Lung (tissue), 11 donors: ENCODE measurements at regions not wholly inside any gene's neighbourhood (a gene's known extent, or its start where the extent isn't known, plus 50 kb on each side); places are given as distances from the start of the nearest gene placed in this dataset.

Experiments used
- ATAC-seq: fragments of 200-7000 bp; cut with Tn5 transposase; one replicate; pipeline ENCODE4 v1.9.1; 2020; ENCODE audit warnings: moderate number of reproducible peaks; ENCODE audit not compliant: insufficient read depth, low FRiP score
- DNase-seq, 3 donors: peaks; one replicate each; pipeline ENCODE4 v3.0.0-alpha.2; 2013 to 2017
- H3K27ac ChIP-seq, 2 donors: one replicate each; pipeline ENCODE4 v1.5.1; 2013; ENCODE audit warnings: mild to moderate bottlenecking in 2 of 2, moderate library complexity in 2 of 2, control low read depth in 1 of 2, inconsistent platforms in 1 of 2, low read depth in 1 of 2, low read length in 1 of 2
- H3K27me3 ChIP-seq, 3 donors: one replicate each; pipeline ENCODE4 v1.5.1; 2013; ENCODE audit warnings: low read length in 2 of 3; ENCODE audit not compliant: control insufficient read depth in 3 of 3, insufficient read depth in 3 of 3
- H3K36me3 ChIP-seq, 4 donors: one replicate each; pipeline ENCODE4 v1.5.1; 2013; ENCODE audit warnings: low read length in 4 of 4, mild to moderate bottlenecking in 1 of 4, moderate library complexity in 1 of 4; ENCODE audit not compliant: control insufficient read depth in 4 of 4, insufficient read depth in 4 of 4
- H3K4me1 ChIP-seq, 5 donors: one replicate each; pipeline ENCODE4 v1.5.1; 2013; ENCODE audit warnings: low read length in 5 of 5, mild to moderate bottlenecking in 2 of 5, moderate library complexity in 1 of 5; ENCODE audit not compliant: control insufficient read depth in 5 of 5, insufficient read depth in 5 of 5
- H3K4me3 ChIP-seq: one replicate; pipeline ENCODE4 v1.5.1; 2013; ENCODE audit warnings: mild to moderate bottlenecking, control low read depth, moderate library complexity
- H3K9ac ChIP-seq, 2 donors: one replicate each; pipeline ENCODE4 v1.5.1; 2013; ENCODE audit warnings: low read length in 2 of 2, control low read depth in 1 of 2; ENCODE audit not compliant: insufficient read depth in 1 of 2
- H3K9me3 ChIP-seq, 4 donors: one replicate each; pipeline ENCODE4 v1.5.1; 2013; ENCODE audit warnings: low read length in 3 of 4, mild to moderate bottlenecking in 1 of 4, moderate library complexity in 1 of 4; ENCODE audit not compliant: control insufficient read depth in 4 of 4, insufficient read depth in 3 of 4
- CTCF ChIP-seq: IDR thresholded peaks from 2 replicates; pipeline ENCODE4 v1.5.1; 2012; ENCODE audit warnings: mild to moderate bottlenecking; ENCODE audit errors: control extremely low read depth, extremely low read depth
- WGBS, 2 donors: extraction: QIAGEN DNeasy Blood & Tissue Kit; methylation state at CpG; one replicate each; pipeline ENCODE4 v1.1.7; 2013; 5-methylcytosine and 5-hydroxymethylcytosine counted together
- donor health status: control.
- donor health status: control.
- donor health status: Bipolar disorder and iron deficiency.
- donor health status: healthy.
- donor health status: DM: yes; HTN: yes; CAD: no.

- no peak overlapping the region for H3K4me3 ChIP-seq
- no peaks in the 10 kb centered on the region for H3K36me3 ChIP-seq
- H3K4me1 ChIP-seq: peaks cover 0 to 8% (median 4%) of the 10 kb centered on the region in 5 donors
- no peak for DNase-seq
- WGBS, 2 donors: 62 to 93% methylated on average over 6 of the region's 6 CpGs
- H3K27ac ChIP-seq: no peak overlapping the region
- no peak for TF ChIP-seq CTCF
- peaks cover 0 to 27% (median 22%) of the 10 kb centered on the region in 3 donors for H3K27me3 ChIP-seq
- no peak for ATAC-seq
- no peaks in the 10 kb centered on the region for H3K9me3 ChIP-seq
- H3K9ac ChIP-seq: no peak overlapping the region
Measured at GRCh38 chr6:166860392-166860791, 96.0 kb downstream of the RNASET2 start.

GRCh38 chr6:166855416-166855815, 100.9 kb downstream of the RNASET2 start:
- no peak for ATAC-seq
- TF ChIP-seq CTCF: no peak
- Histone ChIP-seq H3K27ac (no peak overlapping the region), H3K4me1 (no peaks in the 10 kb centered on the region), H3K27me3 (peaks cover 0 to 3% (median 0%) of the 10 kb centered on the region in 3 donors), H3K9me3 (no peaks in the 10 kb centered on the region), H3K4me3 (no peak overlapping the region), H3K36me3 (no peaks in the 10 kb centered on the region), H3K9ac (no peak overlapping the region)
- DNase-seq: no peak
- 73 to 88% methylated on average over 1 of the region's 1 CpG for WGBS, 2 donors

GRCh38 chr6:166853371-166854325, 102.7 kb downstream of the RNASET2 start:
- Histone ChIP-seq H3K9ac (no peak overlapping the region), H3K4me3 (no peak overlapping the region), H3K4me1 (no peaks in the 10 kb centered on the region), H3K9me3 (peaks cover 0 to 3% (median 0%) of the 10 kb centered on the region in 4 donors), H3K27me3 (no peaks in the 10 kb centered on the region), H3K36me3 (no peaks in the 10 kb centered on the region), H3K27ac (no peak overlapping the region)
- DNase-seq (no peak), ATAC-seq (no peak)
- no peak for TF ChIP-seq CTCF
- WGBS, 2 donors: 90 to 94% methylated on average over 29 of the region's 29 CpGs
